T-cell (primary cell): ENCODE measurements at regions not wholly inside any gene's neighbourhood (a gene's known extent, or its start where the extent isn't known, plus 50 kb on each side); places are given as distances from the start of the nearest gene placed in this dataset.

ENCODE experiments used
- ATAC-seq, 4 experiments: fragments of 200-7000 bp in 3 of 4; fragments of 150-1000 bp in 1 of 4; cut with Tn5 transposase; replicated peaks in 1 of 4; 1 replicate in 3 of 4; 2 replicates in 1 of 4; pipeline ENCODE4 v1.10.0; 2021; ENCODE audit warnings: moderate library complexity in 3 of 4, mild to moderate bottlenecking in 2 of 4, moderate number of reproducible peaks in 1 of 4
- CTCF ChIA-PET, 2 donors: fragments of 300-600 bp; sonication (Branson Sonifier 250); formaldehyde crosslinking; loops; one replicate each; lab custom pipeline; 2022; ENCODE audit warnings: antibody characterized with exemption in 2 of 2; lab: Charles Lee
- POLR2A ChIA-PET, 2 donors: fragments of 300-600 bp; sonication (Branson Sonifier 250); formaldehyde crosslinking; loops; one replicate each; lab custom pipeline; 2022; ENCODE audit warnings: antibody characterized with exemption in 2 of 2; lab: Charles Lee
- DNase-seq, 35 experiments: peaks; one replicate each; pipeline versions ENCODE4 v3.0.0 to v3.0.0-alpha.2; 2013 to 2023
- H3K27ac ChIP-seq: one replicate; pipeline ENCODE4 v1.5.1; 2013; ENCODE audit warnings: low read length
- H3K27me3 ChIP-seq, 2 experiments: replicated peaks in 1 of 2; 1 replicate in 1 of 2; 2 replicates in 1 of 2; pipeline versions ENCODE4 v1.6.1 to v1.7.0; 2013; ENCODE audit warnings: low read length in 1 of 2, mixed read lengths in 1 of 2; ENCODE audit not compliant: control insufficient read depth in 2 of 2, insufficient read depth in 2 of 2; ENCODE audit errors: extremely low read depth in 1 of 2
- H3K36me3 ChIP-seq, 2 donors: 1 replicate in 1 of 2; 2 replicates in 1 of 2; pipeline versions ENCODE4 v1.6.1 to v1.7.0; 2013; ENCODE audit warnings: low read length in 1 of 2; ENCODE audit not compliant: control insufficient read depth in 2 of 2, insufficient read depth in 1 of 2; ENCODE audit errors: extremely low read depth in 1 of 2
- H3K4me1 ChIP-seq, 2 experiments: 1 replicate in 1 of 2; 2 replicates in 1 of 2; pipeline versions ENCODE4 v1.6.1 to v1.7.0; 2013; ENCODE audit warnings: low read length in 2 of 2, mixed read lengths in 1 of 2; ENCODE audit not compliant: insufficient read depth in 2 of 2, control insufficient read depth in 1 of 2; ENCODE audit errors: extremely low read depth in 1 of 2
- H3K4me3 ChIP-seq, 2 donors: 1 replicate in 1 of 2; 2 replicates in 1 of 2; pipeline versions ENCODE4 v1.5.1 to v1.7.0; 2013; ENCODE audit warnings: mild to moderate bottlenecking in 2 of 2, low read length in 1 of 2, moderate library complexity in 1 of 2; ENCODE audit not compliant: control insufficient read depth in 1 of 2; ENCODE audit errors: extremely low read depth in 1 of 2
- H3K9me3 ChIP-seq: 2 replicates; pipeline ENCODE4 v1.7.0; 2013
- H3K27ac Mint-ChIP-seq, 2 donors: one replicate each; pipeline ENCODE4 v1.8.0; 2020 to 2021; ENCODE audit warnings: mild to moderate bottlenecking in 2 of 2, mixed read lengths in 2 of 2
- H3K27me3 Mint-ChIP-seq, 2 donors: one replicate each; pipeline ENCODE4 v1.8.0; 2021 to 2022; ENCODE audit warnings: mixed read lengths in 2 of 2
- H3K36me3 Mint-ChIP-seq: one replicate; pipeline ENCODE4 v1.8.0; 2021; ENCODE audit warnings: mixed read lengths
- H3K4me1 Mint-ChIP-seq, 3 donors: one replicate each; pipeline ENCODE4 v1.8.0; 2020 to 2022; ENCODE audit warnings: mixed read lengths in 3 of 3, mild to moderate bottlenecking in 1 of 3
- H3K4me3 Mint-ChIP-seq, 3 donors: one replicate each; pipeline ENCODE4 v1.8.0; 2020 to 2022; ENCODE audit warnings: mild to moderate bottlenecking in 3 of 3, mixed read lengths in 3 of 3, moderate library complexity in 3 of 3
- H3K9me3 Mint-ChIP-seq, 3 donors: one replicate each; pipeline ENCODE4 v1.8.0; 2020 to 2022; ENCODE audit warnings: mixed read lengths in 3 of 3
- WGBS: methylation state at CpG from one replicate; pipeline ENCODE4 v1.1.5; 2013; ENCODE audit warnings: missing lambda C conversion rate; ENCODE audit not compliant: insufficient coverage; 5-methylcytosine and 5-hydroxymethylcytosine counted together

DNA sequence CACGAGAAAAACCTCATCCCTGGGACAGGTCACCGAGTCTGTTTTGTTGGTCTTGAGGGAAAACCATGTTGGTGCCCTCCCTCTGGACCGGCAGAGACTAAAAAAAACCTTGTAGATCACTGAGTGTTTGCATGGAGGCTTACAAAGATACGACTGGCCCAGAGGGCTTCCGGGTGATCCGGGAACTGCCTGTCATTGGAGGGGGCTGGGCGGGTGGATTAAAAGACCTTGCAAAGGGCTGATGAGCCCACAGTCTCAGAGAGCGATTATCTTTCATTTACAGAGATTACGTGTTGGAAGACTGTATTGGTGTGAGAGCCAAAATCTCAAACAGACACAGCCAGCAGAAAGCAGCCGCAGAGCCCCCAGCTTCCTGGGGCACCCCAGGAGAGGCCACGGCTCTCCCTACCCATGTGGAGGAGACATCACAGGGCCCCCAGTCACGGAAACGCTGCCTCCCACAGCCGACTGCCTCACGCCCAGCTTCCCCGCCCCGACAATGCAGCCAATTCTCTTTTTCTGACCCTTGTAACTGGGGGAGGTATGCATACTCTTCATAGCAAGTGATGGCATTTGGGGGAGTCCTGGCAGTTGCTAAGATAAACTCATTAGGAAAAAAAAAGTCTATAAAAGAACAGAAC is 426.4 kb downstream of the CTTN start:
- ATAC-seq (no peak), DNase-seq (no peak)
- Mint-ChIP-seq H3K9me3 (no peaks in the 10 kb centered on the region), H3K36me3 (no peaks in the 10 kb centered on the region), H3K4me3 (no peak overlapping the region), H3K27me3 (peaks cover 32 to 48% of the 10 kb centered on the region in 2 donors), H3K27ac (no peak overlapping the region), H3K4me1 (peaks cover 0 to 4% (median 2%) of the 10 kb centered on the region in 3 donors)
- H3K36me3 ChIP-seq, result no peaks in the 10 kb centered on the region
- no peaks in the 10 kb centered on the region for H3K4me1 ChIP-seq
- H3K27ac ChIP-seq, result no peak overlapping the region
- POLR2A ChIA-PET, result no interaction called here
- no peak overlapping the region for H3K4me3 ChIP-seq
- H3K27me3 ChIP-seq, result peaks cover 12 to 43% of the 10 kb centered on the region in 2 experiments
- no peaks in the 10 kb centered on the region for H3K9me3 ChIP-seq
- CTCF ChIA-PET, result no interaction called here
- WGBS, result 12% methylated on average over 6 of the region's 17 CpGs

GRCh38 chr11:70825893-70826540 is 426.4 kb downstream of the SHANK2 start:
- Histone ChIP-seq H3K27ac (no peak overlapping the region), H3K36me3 (no peaks in the 10 kb centered on the region), H3K27me3 (peaks cover 12 to 43% of the 10 kb centered on the region in 2 experiments), H3K9me3 (no peaks in the 10 kb centered on the region), H3K4me3 (no peak overlapping the region), H3K4me1 (no peaks in the 10 kb centered on the region)
- no peaks in the 10 kb centered on the region for H3K36me3 Mint-ChIP-seq
- no peak overlapping the region for H3K4me3 Mint-ChIP-seq
- ChIA-PET CTCF (no interaction called here), POLR2A (no interaction called here)
- DNase-seq (no peak), ATAC-seq (no peak)
- H3K27ac Mint-ChIP-seq, result no peak overlapping the region
- H3K27me3 Mint-ChIP-seq, result peaks cover 29 to 49% of the 10 kb centered on the region in 2 donors
- no peaks in the 10 kb centered on the region for H3K9me3 Mint-ChIP-seq
- peaks cover 0 to 4% (median 2%) of the 10 kb centered on the region in 3 donors for H3K4me1 Mint-ChIP-seq
- WGBS, result 64% methylated on average over 14 of the region's 21 CpGs

GRCh38 chr11:70826541-70827335 is 425.6 kb downstream of the SHANK2 start:
- no peak for ATAC-seq
- Mint-ChIP-seq H3K9me3 (no peaks in the 10 kb centered on the region), H3K4me3 (no peak overlapping the region), H3K27ac (no peak overlapping the region), H3K4me1 (peaks cover 0 to 4% (median 2%) of the 10 kb centered on the region in 3 donors), H3K36me3 (no peaks in the 10 kb centered on the region), H3K27me3 (peaks cover 29 to 44% of the 10 kb centered on the region in 2 donors)
- ChIA-PET POLR2A (no interaction called here), CTCF (no interaction called here)
- Histone ChIP-seq H3K36me3 (no peaks in the 10 kb centered on the region), H3K27me3 (peaks cover 12 to 45% of the 10 kb centered on the region in 2 experiments), H3K9me3 (no peaks in the 10 kb centered on the region), H3K4me1 (no peaks in the 10 kb centered on the region), H3K27ac (no peak overlapping the region), H3K4me3 (no peak overlapping the region)
- DNase-seq, result no peak
- 30% methylated on average over 28 of the region's 35 CpGs for WGBS

- Mint-ChIP-seq H3K27me3 (peaks cover 24 to 34% of the 10 kb centered on the region in 2 donors), H3K4me3 (no peak overlapping the region), H3K4me1 (peaks cover 0 to 4% (median 2%) of the 10 kb centered on the region in 3 donors), H3K27ac (no peak overlapping the region), H3K36me3 (no peaks in the 10 kb centered on the region), H3K9me3 (no peaks in the 10 kb centered on the region)
- no peaks in the 10 kb centered on the region for H3K36me3 ChIP-seq
- no peak overlapping the region for H3K4me3 ChIP-seq
- no peak overlapping the region for H3K27ac ChIP-seq
- H3K9me3 ChIP-seq, result no peaks in the 10 kb centered on the region
- DNase-seq (no peak), ATAC-seq (no peak)
- H3K27me3 ChIP-seq, result peaks cover 12 to 42% of the 10 kb centered on the region in 2 experiments
- no peaks in the 10 kb centered on the region for H3K4me1 ChIP-seq
- ChIA-PET CTCF (no interaction called here), POLR2A (no interaction called here)
- WGBS, result 93% methylated on average over 16 of the region's 20 CpGs
Measured at GRCh38 chr11:70828593-70829082, 423.7 kb downstream of the SHANK2 start.

GRCh38 chr11:70829134-70829885 is 423.1 kb downstream of the SHANK2 start:
- H3K36me3 ChIP-seq, result no peaks in the 10 kb centered on the region
- no peaks in the 10 kb centered on the region for H3K9me3 ChIP-seq
- H3K27ac Mint-ChIP-seq, result no peak overlapping the region
- no peak overlapping the region for H3K4me3 Mint-ChIP-seq
- peaks cover 12 to 37% of the 10 kb centered on the region in 2 experiments for H3K27me3 ChIP-seq
- H3K27ac ChIP-seq, result no peak overlapping the region
- H3K4me1 ChIP-seq, result no peaks in the 10 kb centered on the region
- no peaks in the 10 kb centered on the region for H3K36me3 Mint-ChIP-seq
- H3K4me3 ChIP-seq, result no peak overlapping the region
- POLR2A ChIA-PET, result no interaction called here
- DNase-seq (no peak), ATAC-seq (no peak)
- H3K9me3 Mint-ChIP-seq, result no peaks in the 10 kb centered on the region
- H3K4me1 Mint-ChIP-seq, result peaks cover 0 to 2% (median 0%) of the 10 kb centered on the region in 3 donors
- CTCF ChIA-PET, result no interaction called here
- peaks cover 21 to 32% of the 10 kb centered on the region in 2 donors for H3K27me3 Mint-ChIP-seq
- WGBS, result 86% methylated on average over 15 of the region's 18 CpGs

DNA sequence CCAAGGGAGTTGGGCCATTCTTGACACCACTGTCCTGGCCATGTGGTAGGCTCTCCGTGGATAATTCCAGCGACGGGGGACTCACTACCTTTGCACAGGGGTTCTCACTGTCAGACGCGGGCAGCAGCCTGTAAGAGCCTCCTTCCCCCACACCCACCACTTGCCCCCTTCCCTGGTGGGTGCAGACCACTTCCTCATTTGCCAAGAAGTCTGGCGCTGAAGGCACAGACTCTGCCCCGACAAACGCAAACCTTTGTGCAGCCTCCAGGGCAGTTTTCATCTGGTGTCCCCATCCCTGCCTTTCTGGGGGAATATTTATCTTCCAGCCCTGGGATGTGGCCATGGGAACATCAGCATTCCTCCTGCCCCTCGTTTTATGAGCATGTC is 422.5 kb downstream of the SHANK2 start:
- H3K9me3 ChIP-seq, result no peaks in the 10 kb centered on the region
- no peak overlapping the region for H3K4me3 Mint-ChIP-seq
- ATAC-seq (no peak), DNase-seq (no peak)
- H3K27ac ChIP-seq, result no peak overlapping the region
- 21% methylated on average over 8 of the region's 9 CpGs for WGBS
- no peak overlapping the region for H3K27ac Mint-ChIP-seq
- ChIA-PET POLR2A (no interaction called here), CTCF (no interaction called here)
- peaks cover 12 to 34% of the 10 kb centered on the region in 2 experiments for H3K27me3 ChIP-seq
- H3K4me1 Mint-ChIP-seq, result no peaks in the 10 kb centered on the region
- H3K4me1 ChIP-seq, result no peaks in the 10 kb centered on the region
- no peaks in the 10 kb centered on the region for H3K36me3 ChIP-seq
- H3K9me3 Mint-ChIP-seq, result no peaks in the 10 kb centered on the region
- peaks cover 21 to 27% of the 10 kb centered on the region in 2 donors for H3K27me3 Mint-ChIP-seq
- no peaks in the 10 kb centered on the region for H3K36me3 Mint-ChIP-seq
- H3K4me3 ChIP-seq, result no peak overlapping the region
